GM21526 (cell line): ENCODE measurements at regions not wholly inside any gene's neighbourhood (a gene's known extent, or its start where the extent isn't known, plus 50 kb on each side); places are given as distances from the start of the nearest gene placed in this dataset.
"Not testable (repeated sequence)": the region's sequence is repeated elsewhere in the genome, so short reads cannot be mapped to it uniquely, and the experiment has no call there.

ENCODE experiments used
- ATAC-seq: cut with Tn5 transposase; IDR thresholded peaks from one replicate; pipeline ENCODE4 v1.9.1; 2021; ENCODE audit warnings: moderate library complexity; ENCODE audit not compliant: unreplicated experiment, low FRiP score

DNA sequence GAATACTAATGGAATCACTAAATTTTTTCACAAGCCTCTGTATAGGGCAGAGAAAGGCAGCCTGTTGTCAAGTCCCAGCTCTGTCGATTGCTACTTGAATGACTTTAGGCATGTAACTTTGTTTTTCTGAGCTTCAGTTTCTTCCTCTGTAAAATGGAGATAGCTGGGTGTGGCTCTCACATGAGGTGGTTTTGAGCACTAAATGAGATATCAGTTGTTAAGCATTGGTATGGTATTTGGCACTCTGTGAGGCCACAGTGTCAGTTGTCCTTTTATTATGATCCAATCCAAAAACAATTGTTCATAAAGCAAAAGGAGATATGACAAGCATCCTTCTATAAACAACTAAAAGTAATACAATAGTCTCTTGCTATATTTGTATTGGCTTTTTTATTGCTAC, 120.6 kb downstream of the DUSP6 start:
- ATAC-seq: no peak

GRCh38 chr12:89230376-89231315, 121.7 kb downstream of the DUSP6 start:
- ATAC-seq: no peak

DNA sequence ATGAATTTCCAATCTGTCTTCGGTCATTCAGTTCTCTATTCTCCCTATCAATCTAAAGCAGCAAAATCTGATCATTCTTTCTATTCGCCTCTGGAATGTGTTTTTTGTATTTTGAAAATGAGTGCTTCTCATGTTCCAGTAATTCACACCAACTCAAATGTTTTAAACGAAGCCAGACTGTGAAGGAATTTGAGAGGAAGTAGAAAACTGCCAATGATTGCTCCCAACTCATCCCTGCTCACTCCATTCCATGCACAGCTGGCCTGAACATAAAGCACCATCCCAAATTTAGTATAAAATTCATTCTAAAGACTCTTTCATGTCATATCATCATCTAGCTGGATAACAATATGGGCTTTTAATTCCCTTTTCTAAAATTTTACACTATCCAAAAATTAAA, 123.8 kb downstream of the DUSP6 start:
- no peak for ATAC-seq

DNA sequence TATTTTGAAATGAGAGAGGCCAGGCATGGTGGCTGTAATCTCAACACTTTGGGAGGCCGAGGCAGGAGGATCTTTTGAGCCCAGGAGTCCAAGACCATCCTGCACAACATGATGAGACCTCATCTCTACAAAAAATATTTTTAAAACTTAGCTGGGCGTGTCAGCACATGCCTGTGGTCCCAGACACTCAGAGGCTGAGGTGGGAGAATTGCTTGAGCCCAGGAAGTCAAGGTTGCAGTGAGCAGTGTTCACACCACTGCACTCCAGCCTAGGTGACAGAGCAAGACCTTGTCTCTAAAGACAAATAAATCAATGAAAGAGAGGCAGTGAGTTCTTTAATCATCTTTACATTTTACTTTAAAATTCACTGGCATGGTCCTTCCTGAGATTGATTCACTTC, 124.5 kb downstream of the DUSP6 start:
- no peak for ATAC-seq

- ATAC-seq: peak; percentile 29
Observed at GRCh38 chr12:89225808-89226411, 126.4 kb downstream of the DUSP6 start.

DNA sequence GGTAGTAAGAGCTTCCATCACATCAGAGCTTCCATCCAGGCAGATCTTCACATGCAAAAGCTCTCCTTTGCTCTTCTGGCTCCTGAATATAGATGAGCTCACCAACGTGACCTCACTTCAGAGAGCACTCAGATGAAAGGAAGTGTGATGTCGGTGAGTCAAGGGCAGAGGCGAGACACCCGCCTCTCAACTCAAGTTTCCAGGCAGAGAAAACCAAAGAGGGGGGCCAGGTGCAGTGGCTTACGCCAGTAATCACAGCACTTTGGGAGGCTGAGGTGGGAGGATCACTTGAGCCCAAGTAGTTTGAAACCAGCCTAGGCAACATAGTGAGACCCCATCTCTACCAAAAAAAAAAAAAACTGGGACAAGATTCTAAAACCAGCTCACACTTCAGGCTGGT, 126.9 kb downstream of the DUSP6 start:
- peak; percentile 90 for ATAC-seq

DNA sequence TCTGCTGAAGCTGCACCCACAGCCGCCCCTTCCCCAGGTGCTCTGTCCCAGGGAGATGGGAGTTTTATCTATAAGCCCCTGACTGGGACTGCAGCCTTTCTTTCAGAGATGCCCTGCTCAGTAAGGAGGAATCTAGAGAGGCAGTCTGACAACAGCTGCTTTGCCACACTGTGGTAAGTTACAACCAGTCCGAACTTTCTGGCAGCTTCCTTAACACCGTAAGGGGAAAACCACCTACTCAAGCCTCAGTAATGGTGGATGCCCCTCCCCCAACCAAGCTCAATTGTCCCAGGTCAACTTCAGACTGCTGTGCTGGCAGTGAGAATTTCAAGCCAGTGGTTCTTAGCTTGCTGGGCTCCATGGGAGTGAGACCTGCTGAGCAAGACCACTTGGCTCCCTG, 129.7 kb downstream of the DUSP6 start:
- ATAC-seq: not testable (repeated sequence)

GRCh38 chr12:89217472-89217871, 134.8 kb downstream of the DUSP6 start:
- no peak for ATAC-seq

GRCh38 chr12:89216211-89216952, 135.9 kb downstream of the DUSP6 start:
- ATAC-seq: no peak

GRCh38 chr12:89215196-89215595, 137.1 kb downstream of the DUSP6 start:
- ATAC-seq: no peak

DNA sequence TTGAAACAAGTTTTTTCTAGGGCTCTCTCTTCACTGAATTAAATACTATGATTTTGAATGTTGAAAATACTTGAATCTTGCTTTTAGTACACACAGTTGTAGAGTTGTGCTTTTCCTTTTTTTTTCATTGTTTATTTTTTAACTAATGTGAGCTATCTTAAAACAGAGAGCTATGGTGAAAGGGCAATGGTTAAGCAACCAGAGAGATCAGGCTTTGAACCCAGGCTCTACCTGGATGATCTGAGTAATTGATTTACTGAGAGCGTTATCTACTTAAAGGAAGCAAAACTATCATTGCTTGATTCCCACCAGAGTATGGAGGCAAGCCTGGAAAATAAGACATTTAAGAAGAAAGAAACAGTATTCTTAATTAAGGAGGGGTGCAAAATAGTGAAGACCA, 138.6 kb downstream of the DUSP6 start:
- ATAC-seq: no peak

DNA sequence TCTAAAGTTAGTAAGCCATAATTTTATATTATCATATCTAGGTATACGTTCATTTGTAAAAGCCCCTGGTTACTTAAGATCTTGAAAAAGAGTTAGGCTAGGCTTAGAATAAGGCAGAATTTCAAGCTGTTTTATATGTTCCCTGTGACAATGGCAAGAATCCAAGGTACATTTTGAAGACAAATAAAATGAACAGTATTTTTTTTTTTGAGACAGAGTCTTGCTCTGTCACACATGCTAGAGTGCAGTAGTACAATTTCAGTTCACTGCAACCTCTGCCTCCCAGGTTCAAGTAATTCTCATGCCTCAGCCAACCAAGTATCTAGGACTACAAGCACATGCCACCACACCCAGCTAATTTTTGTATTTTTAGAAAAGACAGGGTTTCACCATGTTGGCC, 139.2 kb downstream of the DUSP6 start:
- ATAC-seq: no peak

DNA sequence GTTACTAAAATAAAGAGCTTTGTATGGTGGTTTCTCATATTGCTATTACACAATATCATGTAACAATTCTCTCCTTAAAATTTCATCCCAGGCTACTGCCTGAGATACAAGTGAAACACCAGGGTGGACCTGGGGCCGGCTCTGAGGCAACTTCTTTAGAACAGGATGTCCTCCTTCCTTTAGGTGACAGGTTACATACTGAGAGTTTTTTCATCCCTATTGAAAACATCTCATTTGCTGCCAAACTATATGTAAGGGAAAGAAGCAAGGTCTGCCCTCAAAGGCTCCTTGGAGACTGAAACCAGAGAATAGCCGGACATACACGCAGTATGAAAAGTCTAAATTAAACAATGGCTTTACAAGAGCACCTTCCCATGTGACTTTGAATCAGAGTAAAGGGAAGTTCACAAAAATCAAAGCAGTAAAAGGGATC, 139.9 kb downstream of the DUSP6 start:
- no peak for ATAC-seq

GRCh38 chr12:89211456-89211855, 140.8 kb downstream of the DUSP6 start:
- ATAC-seq: no peak

DNA sequence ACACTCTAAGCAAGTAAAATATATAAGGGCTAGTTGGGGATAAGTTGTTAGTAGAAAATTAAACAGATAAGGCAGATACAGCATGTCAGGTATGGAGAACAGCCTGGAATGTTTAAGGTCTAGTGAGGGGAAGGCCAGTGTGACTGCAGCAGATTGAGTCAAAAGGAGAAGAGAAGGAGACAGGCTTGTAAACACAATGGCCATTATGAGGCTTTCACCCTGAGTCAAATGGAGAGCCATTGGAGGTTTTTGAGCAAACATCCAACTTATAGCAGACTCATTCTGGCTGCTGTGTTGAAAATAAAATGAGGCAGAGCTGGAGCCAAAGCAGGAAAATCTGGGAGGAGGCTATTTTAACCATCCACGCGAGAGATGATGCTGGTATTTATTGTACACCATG, 142.0 kb downstream of the DUSP6 start:
- no peak for ATAC-seq

- ATAC-seq: no peak
Observed at GRCh38 chr12:89208661-89209096, 143.6 kb downstream of the DUSP6 start.

GRCh38 chr12:89206390-89206789, 145.9 kb downstream of the DUSP6 start:
- ATAC-seq: no peak

DNA sequence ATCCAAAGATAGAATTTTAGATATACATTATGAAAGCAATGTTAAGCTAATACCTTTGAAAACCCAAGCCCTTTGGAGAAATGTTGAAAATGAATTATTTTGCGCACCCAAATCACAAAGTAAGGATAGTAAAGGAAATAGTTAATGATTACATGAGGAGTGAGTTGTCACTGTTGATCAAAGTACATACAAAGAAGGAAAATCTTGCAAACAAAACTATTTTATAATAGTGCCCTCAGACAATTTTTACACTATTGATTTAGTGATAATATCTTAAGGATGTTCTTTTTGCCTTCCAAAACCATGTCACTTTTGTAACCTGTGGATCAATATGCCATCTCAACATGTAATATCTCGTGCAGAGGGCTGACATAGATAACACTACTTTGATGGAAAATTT, 146.8 kb downstream of the DUSP6 start:
- ATAC-seq: no peak

GRCh38 chr12:89203144-89203543, 149.2 kb downstream of the DUSP6 start:
- no peak for ATAC-seq

DNA sequence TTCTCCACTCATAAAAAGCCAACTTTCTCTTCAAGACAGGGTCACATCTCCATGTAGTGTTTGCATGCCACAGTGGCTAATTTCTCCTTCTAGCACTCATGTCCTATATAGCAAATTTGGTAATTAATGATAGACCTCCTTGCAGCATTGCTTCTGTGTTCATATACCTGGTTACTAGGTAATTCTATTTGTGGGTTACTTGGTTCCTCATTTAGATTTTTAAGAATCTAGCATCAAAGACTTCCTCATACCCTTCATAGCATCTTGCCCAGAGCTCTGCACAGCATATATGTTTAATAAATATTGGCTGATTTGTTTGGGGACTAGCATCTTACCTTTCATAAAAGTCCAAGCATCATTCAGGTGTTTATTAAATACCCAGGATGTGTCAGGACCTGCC, 152.1 kb downstream of the DUSP6 start:
- ATAC-seq: no peak

DNA sequence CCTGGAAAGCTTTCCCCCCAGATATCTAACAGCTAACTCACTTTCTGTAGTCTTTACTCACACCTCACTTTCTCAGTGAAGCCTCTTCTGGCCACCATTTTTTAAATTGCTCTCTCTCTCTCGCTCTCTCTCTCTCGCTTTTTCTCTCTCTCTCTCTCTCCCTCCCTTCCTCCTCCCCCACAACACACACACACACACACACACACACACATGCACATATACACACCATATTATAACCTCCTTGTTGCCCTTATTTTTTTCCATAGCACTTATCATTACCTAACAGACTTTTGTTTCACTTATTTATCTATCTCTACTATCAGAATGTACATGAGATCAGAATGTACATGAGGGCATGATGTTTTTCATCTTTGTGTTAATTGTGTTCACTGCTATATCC, 156.8 kb downstream of the DUSP6 start:
- no peak for ATAC-seq
